ENCODE measurements at regions not wholly inside any gene's neighbourhood (a gene's known extent, or its start where the extent isn't known, plus 50 kb on each side); places are given as distances from the start of the nearest gene placed in this dataset.

GRCh38 chr1:14462851-14463250 lies 135.6 kb upstream of the KAZN start:
- no peak for TF ChIP-seq NR3C1 (CRISPR knock-in tag; conservative IDR thresholded peaks at IDR 0.05; ENCODE audit: low read depth)
- TF ChIP-seq ZNF281 (CRISPR knock-in tag; IDR thresholded peaks at IDR 0.05): no peak
- no peak for TF ChIP-seq E2F1 (CRISPR knock-in tag; IDR thresholded peaks at IDR 0.05)
- no peak for TF ChIP-seq ZSCAN18 (CRISPR knock-in tag; IDR thresholded peaks at IDR 0.05)
- no peak for TF ChIP-seq ATF2 (CRISPR knock-in tag; IDR thresholded peaks at IDR 0.05; ENCODE audit: borderline replicate concordance, low read depth)
- no peak for TF ChIP-seq ATF3 (CRISPR knock-in tag; conservative IDR thresholded peaks at IDR 0.05)
- no peak for TF ChIP-seq GRHL2 (CRISPR knock-in tag; IDR thresholded peaks at IDR 0.05; ENCODE audit: insufficient replicate concordance, severe bottlenecking)
- no peak for TF ChIP-seq HMGXB4 (CRISPR knock-in tag; IDR thresholded peaks at IDR 0.05)
- no peak for TF ChIP-seq ZNF232 (CRISPR knock-in tag; IDR thresholded peaks at IDR 0.05)
- TF ChIP-seq ZMAT4 (CRISPR knock-in tag; IDR thresholded peaks at IDR 0.05): no peak
- no peak for TF ChIP-seq CREB1 (CRISPR knock-in tag; IDR thresholded peaks at IDR 0.05)
- TF ChIP-seq ZNF512 (CRISPR knock-in tag; IDR thresholded peaks at IDR 0.05; ENCODE audit: borderline replicate concordance): no peak
- no peak for TF ChIP-seq ZNF532 (CRISPR knock-in tag; IDR thresholded peaks at IDR 0.05; ENCODE audit: borderline replicate concordance)
- no peak for TF ChIP-seq ZNF219 (CRISPR knock-in tag; IDR thresholded peaks at IDR 0.05; ENCODE audit: borderline replicate concordance)
- TF ChIP-seq SMAD3 (CRISPR knock-in tag; IDR thresholded peaks at IDR 0.05; ENCODE audit: borderline replicate concordance): no peak
- no peak for TF ChIP-seq NFE2L1 (CRISPR knock-in tag; IDR thresholded peaks at IDR 0.05)
- Mint-ChIP-seq H3K9me3 (0 out of 2 replicates have a peak, but pooled peaks cover 3% of the 10 kb centered on the region), H3K4me1 (no peaks in the 10 kb centered on the region), H3K4me3 (no peak overlapping the region), H3K27me3 (ENCODE audit: low read depth) (peaks cover 27% of the 10 kb centered on the region), H3K27ac (no peak overlapping the region), H3K36me3 (no peaks in the 10 kb centered on the region)
- ChIA-PET CTCF (interaction anchor here (1.1 kb wide), 1 partner anchor 39 kb away, joined by 4 read pairs; no protein-coding TSS in a partner anchor), POLR2A (no interaction called here)
- DNase-seq (ENCODE audit: low spot score): no peak
- no peak for ATAC-seq
